ENCODE measurements at regions not wholly inside any gene's neighbourhood (a gene's known extent, or its start where the extent isn't known, plus 50 kb on each side); places are given as distances from the start of the nearest gene placed in this dataset.

- TF ChIP-seq CTCF (IDR thresholded peaks at IDR 0.05) (no peak), POLR2A (IDR thresholded peaks at IDR 0.05) (no peak)
These were observed 218.6 kb upstream of the SLC38A2 start for GRCh38 chr12:46590991-46591703.

Measured in heart left ventricle (tissue), 13 donors.